OCI-LY1 (cell line): ENCODE measurements at regions not wholly inside any gene's neighbourhood (a gene's known extent, or its start where the extent isn't known, plus 50 kb on each side); places are given as distances from the start of the nearest gene placed in this dataset.

Experiments used
- EZH2 ChIP-seq: fragments of 200-600 bp; sonication (generic), shearing (Covaris generic); IDR thresholded peaks from 2 replicates; pipeline ENCODE4 v1.8.0; 2017; ENCODE audit warnings: borderline replicate concordance, mixed run types, mild to moderate bottlenecking, antibody characterized with exemption, low read length, moderate library complexity, mixed read lengths
- TF ChIP-seq, protein P1 (sequence below): fragments of 200-600 bp; sonication (generic), shearing (Covaris generic); IDR thresholded peaks from 2 replicates; pipeline ENCODE4 v1.5.1; 2017; ENCODE audit warnings: mild to moderate bottlenecking, antibody characterized with exemption, low read length, moderate library complexity, mixed read lengths

DNA sequence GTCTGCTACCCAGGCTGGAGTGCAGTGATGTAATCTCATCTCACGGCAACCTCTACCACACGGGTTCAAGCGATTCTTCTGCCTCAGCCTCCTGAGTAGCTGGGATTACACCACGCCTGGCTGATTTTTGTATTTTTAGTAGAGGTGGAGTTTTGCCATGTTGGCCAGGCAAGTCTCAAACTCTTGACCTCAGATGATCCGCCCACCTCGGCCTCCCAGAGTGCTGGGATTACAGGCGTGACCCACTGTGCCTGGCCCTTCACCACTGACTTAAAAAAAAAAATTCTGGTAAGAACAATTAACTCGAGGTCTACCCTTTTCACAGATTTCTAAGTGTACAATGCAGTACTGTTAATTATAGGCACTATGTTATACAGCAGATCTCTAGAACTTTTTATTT lies 279.4 kb downstream of the PARN start:
- TF ChIP-seq, protein P1, sequence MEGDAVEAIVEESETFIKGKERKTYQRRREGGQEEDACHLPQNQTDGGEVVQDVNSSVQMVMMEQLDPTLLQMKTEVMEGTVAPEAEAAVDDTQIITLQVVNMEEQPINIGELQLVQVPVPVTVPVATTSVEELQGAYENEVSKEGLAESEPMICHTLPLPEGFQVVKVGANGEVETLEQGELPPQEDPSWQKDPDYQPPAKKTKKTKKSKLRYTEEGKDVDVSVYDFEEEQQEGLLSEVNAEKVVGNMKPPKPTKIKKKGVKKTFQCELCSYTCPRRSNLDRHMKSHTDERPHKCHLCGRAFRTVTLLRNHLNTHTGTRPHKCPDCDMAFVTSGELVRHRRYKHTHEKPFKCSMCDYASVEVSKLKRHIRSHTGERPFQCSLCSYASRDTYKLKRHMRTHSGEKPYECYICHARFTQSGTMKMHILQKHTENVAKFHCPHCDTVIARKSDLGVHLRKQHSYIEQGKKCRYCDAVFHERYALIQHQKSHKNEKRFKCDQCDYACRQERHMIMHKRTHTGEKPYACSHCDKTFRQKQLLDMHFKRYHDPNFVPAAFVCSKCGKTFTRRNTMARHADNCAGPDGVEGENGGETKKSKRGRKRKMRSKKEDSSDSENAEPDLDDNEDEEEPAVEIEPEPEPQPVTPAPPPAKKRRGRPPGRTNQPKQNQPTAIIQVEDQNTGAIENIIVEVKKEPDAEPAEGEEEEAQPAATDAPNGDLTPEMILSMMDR = no peak
- no peak for TF ChIP-seq EZH2
